Panc1 (cell line): ENCODE measurements at regions not wholly inside any gene's neighbourhood (a gene's known extent, or its start where the extent isn't known, plus 50 kb on each side); places are given as distances from the start of the nearest gene placed in this dataset.

ENCODE experiments used
- POLR2AphosphoS5 ChIP-seq: IDR thresholded peaks from 2 replicates; pipeline ENCODE4 v1.6.1; 2012; ENCODE audit warnings: mild to moderate bottlenecking, low read depth, low read length, moderate library complexity
- SIN3A ChIP-seq: IDR thresholded peaks from 2 replicates; pipeline ENCODE4 v1.6.1; 2012; ENCODE audit warnings: low read depth, mild to moderate bottlenecking, low read length, moderate library complexity, borderline replicate concordance; ENCODE audit not compliant: insufficient read depth
- TCF7L2 ChIP-seq: IDR thresholded peaks from 2 replicates; pipeline ENCODE4 v1.6.1; 2011; ENCODE audit warnings: mild to moderate bottlenecking, low read depth, low read length, inconsistent platforms
- TF ChIP-seq, protein P1 (sequence below): fragments of 450-650 bp; IDR thresholded peaks from 2 replicates; pipeline ENCODE4 v1.5.1; 2017; ENCODE audit warnings: mild to moderate bottlenecking

DNA sequence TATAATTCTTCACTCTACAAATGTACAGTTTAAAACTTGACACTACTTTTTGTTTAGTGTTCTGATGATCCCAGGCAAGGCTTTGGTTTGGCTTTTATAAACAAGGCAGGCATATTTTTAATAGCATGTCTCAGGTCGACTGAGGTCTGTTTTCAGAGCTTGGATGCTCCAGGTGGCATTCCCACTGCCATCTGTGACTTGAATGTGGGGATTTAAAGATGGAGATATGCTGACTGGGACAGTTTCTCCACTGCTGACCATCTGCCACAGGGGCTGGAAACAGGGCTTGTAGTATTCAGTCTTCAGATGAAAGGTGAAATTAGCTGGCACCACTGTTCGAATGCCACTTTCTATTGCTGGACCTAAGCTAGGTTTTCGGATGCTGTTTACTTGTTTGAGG, 1266.2 kb upstream of the CDH18 start:
- TF ChIP-seq, protein P1, sequence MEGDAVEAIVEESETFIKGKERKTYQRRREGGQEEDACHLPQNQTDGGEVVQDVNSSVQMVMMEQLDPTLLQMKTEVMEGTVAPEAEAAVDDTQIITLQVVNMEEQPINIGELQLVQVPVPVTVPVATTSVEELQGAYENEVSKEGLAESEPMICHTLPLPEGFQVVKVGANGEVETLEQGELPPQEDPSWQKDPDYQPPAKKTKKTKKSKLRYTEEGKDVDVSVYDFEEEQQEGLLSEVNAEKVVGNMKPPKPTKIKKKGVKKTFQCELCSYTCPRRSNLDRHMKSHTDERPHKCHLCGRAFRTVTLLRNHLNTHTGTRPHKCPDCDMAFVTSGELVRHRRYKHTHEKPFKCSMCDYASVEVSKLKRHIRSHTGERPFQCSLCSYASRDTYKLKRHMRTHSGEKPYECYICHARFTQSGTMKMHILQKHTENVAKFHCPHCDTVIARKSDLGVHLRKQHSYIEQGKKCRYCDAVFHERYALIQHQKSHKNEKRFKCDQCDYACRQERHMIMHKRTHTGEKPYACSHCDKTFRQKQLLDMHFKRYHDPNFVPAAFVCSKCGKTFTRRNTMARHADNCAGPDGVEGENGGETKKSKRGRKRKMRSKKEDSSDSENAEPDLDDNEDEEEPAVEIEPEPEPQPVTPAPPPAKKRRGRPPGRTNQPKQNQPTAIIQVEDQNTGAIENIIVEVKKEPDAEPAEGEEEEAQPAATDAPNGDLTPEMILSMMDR = no peak
- TF ChIP-seq SIN3A (no peak), POLR2AphosphoS5 (no peak), TCF7L2 (no peak)
